Left renal pelvis (tissue), 4 donors: ENCODE measurements at regions not wholly inside any gene's neighbourhood (a gene's known extent, or its start where the extent isn't known, plus 50 kb on each side); places are given as distances from the start of the nearest gene placed in this dataset.
"Not testable (repeated sequence)": the region's sequence is repeated elsewhere in the genome, so short reads cannot be mapped to it uniquely, and the experiment has no call there.

Experiments
- DNase-seq, 4 donors: peaks; one replicate each; pipeline ENCODE4 v3.0.0-alpha.2; 2013; ENCODE audit warnings: low read depth in 4 of 4, low spot score in 3 of 4

GRCh38 chr5:135145985-135146384 lies 112.0 kb upstream of the PITX1 start:
- DNase-seq: no peak

- DNase-seq: not testable (repeated sequence)
These were observed 109.7 kb upstream of the PITX1 start for GRCh38 chr5:135143682-135144081.

GRCh38 chr5:135141303-135142268 lies 107.6 kb upstream of the PITX1 start:
- no peak for DNase-seq

GRCh38 chr5:135140446-135141204 lies 106.6 kb upstream of the PITX1 start:
- DNase-seq: no peak

- DNase-seq: peak in 1 of 4 donors; percentile 25
These were observed 105.5 kb upstream of the PITX1 start for GRCh38 chr5:135139381-135140134.

- DNase-seq: no peak
These were observed 104.3 kb upstream of the PITX1 start for GRCh38 chr5:135138116-135138850.

- no peak for DNase-seq
These were observed 103.3 kb upstream of the PITX1 start for GRCh38 chr5:135137146-135137915.

GRCh38 chr5:135136546-135136945 lies 102.5 kb upstream of the PITX1 start:
- DNase-seq: no peak

- DNase-seq: no peak
These were observed 101.7 kb upstream of the PITX1 start for GRCh38 chr5:135135530-135136226.

GRCh38 chr5:135134691-135135381 lies 100.8 kb upstream of the PITX1 start:
- no peak for DNase-seq

- no peak for DNase-seq
These were observed 99.9 kb upstream of the PITX1 start for GRCh38 chr5:135133698-135134515.

- no peak for DNase-seq
These were observed 99.2 kb upstream of the PITX1 start for GRCh38 chr5:135133181-135133580.

GRCh38 chr5:135131801-135132680 lies 98.0 kb upstream of the PITX1 start:
- no peak for DNase-seq

GRCh38 chr5:135130261-135131215 lies 96.5 kb upstream of the PITX1 start:
- DNase-seq: no peak

GRCh38 chr5:135129307-135129706 lies 95.3 kb upstream of the PITX1 start:
- DNase-seq: no peak
